Keratinocyte (primary cell): ENCODE measurements at regions not wholly inside any gene's neighbourhood (a gene's known extent, or its start where the extent isn't known, plus 50 kb on each side); places are given as distances from the start of the nearest gene placed in this dataset.

Experiments
- DNase-seq: peaks from one replicate; pipeline ENCODE4 v3.0.0-alpha.2; 2011; ENCODE audit warnings: low read depth, missing footprints, low spot score
- FAIRE-seq: peaks from 2 replicates; lab custom pipeline; 2011; peaks lifted over from hg19 to GRCh38; lab: Jason Lieb, UNC
- H2AFZ ChIP-seq: 2 replicates; pipeline ENCODE4 v1.6.0; 2012; ENCODE audit warnings: low read length, control low read depth, inconsistent platforms; ENCODE audit not compliant: control insufficient read depth
- H3K27ac ChIP-seq: 2 replicates; pipeline ENCODE4 v1.5.1; 2011; ENCODE audit warnings: low read length; ENCODE audit not compliant: control insufficient read depth, insufficient read depth
- H3K27me3 ChIP-seq: 3 replicates; pipeline ENCODE4 v1.6.0; 2011; ENCODE audit warnings: low read length; ENCODE audit not compliant: control insufficient read depth, insufficient read depth; ENCODE audit errors: extremely low read depth
- H3K36me3 ChIP-seq, 2 experiments: 2 replicates in 1 of 2; 3 replicates in 1 of 2; pipeline ENCODE4 v1.5.1; 2011; ENCODE audit warnings: low read length in 2 of 2, mild to moderate bottlenecking in 1 of 2; ENCODE audit not compliant: control insufficient read depth in 2 of 2, insufficient read depth in 2 of 2; ENCODE audit errors: extremely low read depth in 1 of 2
- H3K4me1 ChIP-seq: 3 replicates; pipeline ENCODE4 v1.5.1; 2011; ENCODE audit warnings: low read length; ENCODE audit not compliant: control insufficient read depth, insufficient read depth; ENCODE audit errors: extremely low read depth
- H3K4me2 ChIP-seq: 3 replicates; pipeline ENCODE4 v1.6.0; 2011; ENCODE audit warnings: low read depth, low read length; ENCODE audit not compliant: control insufficient read depth, insufficient read depth; ENCODE audit errors: extremely low read depth
- H3K4me3 ChIP-seq, 3 experiments: fragments of 200-600 bp in 1 of 3; sonication (generic) in 1 of 3; 2 replicates in 2 of 3; 3 replicates in 1 of 3; pipeline ENCODE4 v1.5.1; 2011 to 2016; ENCODE audit warnings: low read length in 3 of 3, mild to moderate bottlenecking in 3 of 3, control low read depth in 2 of 3, inconsistent platforms in 1 of 3, low read depth in 1 of 3, mixed read lengths in 1 of 3, mixed run types in 1 of 3, moderate library complexity in 1 of 3; ENCODE audit not compliant: control insufficient read depth in 2 of 3, insufficient read depth in 2 of 3; ENCODE audit errors: extremely low read depth in 1 of 3
- H3K79me2 ChIP-seq: 2 replicates; pipeline ENCODE4 v1.6.0; 2012; ENCODE audit warnings: low read length; ENCODE audit not compliant: control insufficient read depth, insufficient read depth
- H3K9ac ChIP-seq: 3 replicates; pipeline ENCODE4 v1.6.0; 2011; ENCODE audit warnings: low read length; ENCODE audit not compliant: control insufficient read depth, insufficient read depth; ENCODE audit errors: extremely low read depth
- H3K9me1 ChIP-seq: 3 replicates; pipeline ENCODE4 v1.6.0; 2011; ENCODE audit warnings: low read length; ENCODE audit not compliant: control insufficient read depth, insufficient read depth; ENCODE audit errors: extremely low read depth
- H3K9me3 ChIP-seq: 2 replicates; pipeline ENCODE4 v1.5.1; 2012; ENCODE audit warnings: low read depth, low read length; ENCODE audit not compliant: control insufficient read depth
- H4K20me1 ChIP-seq: 3 replicates; pipeline ENCODE4 v1.6.0; 2011; ENCODE audit warnings: low read length; ENCODE audit not compliant: control insufficient read depth, insufficient read depth; ENCODE audit errors: extremely low read depth
- CTCF ChIP-seq, 3 experiments: IDR thresholded peaks in 1 of 3; conservative IDR thresholded peaks in 1 of 3; optimal IDR thresholded peaks in 1 of 3; 2 replicates in 2 of 3; 3 replicates in 1 of 3; pipeline versions ENCODE3 to v1.5.1; 2011; ENCODE audit warnings: low read length in 3 of 3, mild to moderate bottlenecking in 3 of 3, moderate library complexity in 2 of 3, control low read depth in 1 of 3, inconsistent platforms in 1 of 3; ENCODE audit not compliant: insufficient read depth in 2 of 3; ENCODE audit errors: extremely low read depth in 1 of 3
- EZH2 ChIP-seq: IDR thresholded peaks from one replicate; pipeline ENCODE4 v1.6.1; 2012; ENCODE audit warnings: inconsistent platforms, mild to moderate bottlenecking, low read length, moderate library complexity
- dilution Hi-C: fragments of 300-500 bp; cut with MboI; formaldehyde crosslinking; loops from one replicate; pipeline ENCODE4 v1.7.0; 2020; ENCODE audit warnings: low sequenced_read_pairs; ENCODE audit not compliant: extremely low pct_ligation_motif_present

GRCh38 chr12:115868624-115869023 is 408.9 kb downstream of the MED13L start:
- Histone ChIP-seq H3K9ac (no peak overlapping the region), H3K9me1 (no peaks in the 10 kb centered on the region), H3K36me3 (no peaks in the 10 kb centered on the region), H3K4me1 (peaks cover 10% of the 10 kb centered on the region), H2AFZ (no peak overlapping the region), H3K27me3 (no peaks in the 10 kb centered on the region), H3K4me2 (no peak overlapping the region), H3K79me2 (no peaks in the 10 kb centered on the region), H4K20me1 (no peaks in the 10 kb centered on the region), H3K4me3 (no peak overlapping the region), H3K27ac (no peak overlapping the region), H3K9me3 (no peaks in the 10 kb centered on the region)
- TF ChIP-seq EZH2, result no peak
- no peak for TF ChIP-seq CTCF (optimal IDR thresholded peaks at IDR 0.05 in 1 of 3, IDR thresholded peaks at IDR 0.05 in 1 of 3, conservative IDR thresholded peaks at IDR 0.05 in 1 of 3; ENCODE audit: extremely low read depth in 1 of 3, insufficient read depth in 2 of 3, low read length in 3 of 3)
- DNase-seq (no peak), FAIRE-seq (no peak)
- dilution Hi-C loops, result no loop called here

- TF ChIP-seq EZH2 (no peak), CTCF (optimal IDR thresholded peaks at IDR 0.05 in 1 of 3, IDR thresholded peaks at IDR 0.05 in 1 of 3, conservative IDR thresholded peaks at IDR 0.05 in 1 of 3; ENCODE audit: extremely low read depth in 1 of 3, insufficient read depth in 2 of 3, low read length in 3 of 3) (no peak)
- no peaks in the 10 kb centered on the region for H3K36me3 ChIP-seq
- no peak overlapping the region for H3K4me2 ChIP-seq
- H3K9ac ChIP-seq, result no peak overlapping the region
- no peaks in the 10 kb centered on the region for H4K20me1 ChIP-seq
- FAIRE-seq (no peak), DNase-seq (no peak)
- dilution Hi-C loops, result no loop called here
- no peak overlapping the region for H3K4me3 ChIP-seq
- no peaks in the 10 kb centered on the region for H3K9me1 ChIP-seq
- no peak overlapping the region for H3K27ac ChIP-seq
- no peaks in the 10 kb centered on the region for H3K27me3 ChIP-seq
- no peak overlapping the region for H2AFZ ChIP-seq
- no peaks in the 10 kb centered on the region for H3K9me3 ChIP-seq
- H3K79me2 ChIP-seq, result no peaks in the 10 kb centered on the region
- H3K4me1 ChIP-seq, result peaks cover 3% of the 10 kb centered on the region
Measured at GRCh38 chr12:115867854-115868253, 409.6 kb downstream of the MED13L start.
